ENCODE measurements at regions not wholly inside any gene's neighbourhood (a gene's known extent, or its start where the extent isn't known, plus 50 kb on each side); places are given as distances from the start of the nearest gene placed in this dataset.
A peak's percentile ranks its signal among the peaks of the same experiment; 100 is the strongest.

- TF ChIP-seq NFYB (CRISPR knock-in tag; IDR thresholded peaks at IDR 0.05) (0 out of 2 replicates have a peak, but pooled peaks have one; percentile 13), ZNF747 (CRISPR knock-in tag; IDR thresholded peaks at IDR 0.05; ENCODE audit: borderline replicate concordance) (peak; percentile 38; the same call in 1 of the 2 replicates), HNF4G (IDR thresholded peaks at IDR 0.05; ENCODE audit: borderline replicate concordance, low read depth, low read length) (peak; percentile 53; the same call in 1 of the 2 replicates), HNF4G (CRISPR knock-in tag; IDR thresholded peaks at IDR 0.05; ENCODE audit: borderline replicate concordance, low read depth) (no peak), ZFP91 (CRISPR knock-in tag; IDR thresholded peaks at IDR 0.05; ENCODE audit: borderline replicate concordance) (peak; percentile 21; the same call in 1 of the 2 replicates), FOSL1 (CRISPR knock-in tag; IDR thresholded peaks at IDR 0.05; ENCODE audit: borderline replicate concordance) (no peak), ZBTB34 (CRISPR knock-in tag; IDR thresholded peaks at IDR 0.05) (peak; percentile 59; the same call in 1 of the 2 replicates), ZNF326 (CRISPR knock-in tag; IDR thresholded peaks at IDR 0.05; ENCODE audit: borderline replicate concordance) (no peak), GABPB1 (CRISPR knock-in tag; IDR thresholded peaks at IDR 0.05) (peak; percentile 58; the same call in 1 of the 2 replicates), EP300 (IDR thresholded peaks at IDR 0.05; ENCODE audit: low read depth in 2 of 2, low read length in 2 of 2) (peak in 1 of 2 experiments; percentile 61; a peak in 3 of 4 replicates), EP300 (CRISPR knock-in tag; IDR thresholded peaks at IDR 0.05; ENCODE audit: borderline replicate concordance) (peak; percentile 69; the same call in 1 of the 2 replicates)
- TF ChIP-seq, protein P1, sequence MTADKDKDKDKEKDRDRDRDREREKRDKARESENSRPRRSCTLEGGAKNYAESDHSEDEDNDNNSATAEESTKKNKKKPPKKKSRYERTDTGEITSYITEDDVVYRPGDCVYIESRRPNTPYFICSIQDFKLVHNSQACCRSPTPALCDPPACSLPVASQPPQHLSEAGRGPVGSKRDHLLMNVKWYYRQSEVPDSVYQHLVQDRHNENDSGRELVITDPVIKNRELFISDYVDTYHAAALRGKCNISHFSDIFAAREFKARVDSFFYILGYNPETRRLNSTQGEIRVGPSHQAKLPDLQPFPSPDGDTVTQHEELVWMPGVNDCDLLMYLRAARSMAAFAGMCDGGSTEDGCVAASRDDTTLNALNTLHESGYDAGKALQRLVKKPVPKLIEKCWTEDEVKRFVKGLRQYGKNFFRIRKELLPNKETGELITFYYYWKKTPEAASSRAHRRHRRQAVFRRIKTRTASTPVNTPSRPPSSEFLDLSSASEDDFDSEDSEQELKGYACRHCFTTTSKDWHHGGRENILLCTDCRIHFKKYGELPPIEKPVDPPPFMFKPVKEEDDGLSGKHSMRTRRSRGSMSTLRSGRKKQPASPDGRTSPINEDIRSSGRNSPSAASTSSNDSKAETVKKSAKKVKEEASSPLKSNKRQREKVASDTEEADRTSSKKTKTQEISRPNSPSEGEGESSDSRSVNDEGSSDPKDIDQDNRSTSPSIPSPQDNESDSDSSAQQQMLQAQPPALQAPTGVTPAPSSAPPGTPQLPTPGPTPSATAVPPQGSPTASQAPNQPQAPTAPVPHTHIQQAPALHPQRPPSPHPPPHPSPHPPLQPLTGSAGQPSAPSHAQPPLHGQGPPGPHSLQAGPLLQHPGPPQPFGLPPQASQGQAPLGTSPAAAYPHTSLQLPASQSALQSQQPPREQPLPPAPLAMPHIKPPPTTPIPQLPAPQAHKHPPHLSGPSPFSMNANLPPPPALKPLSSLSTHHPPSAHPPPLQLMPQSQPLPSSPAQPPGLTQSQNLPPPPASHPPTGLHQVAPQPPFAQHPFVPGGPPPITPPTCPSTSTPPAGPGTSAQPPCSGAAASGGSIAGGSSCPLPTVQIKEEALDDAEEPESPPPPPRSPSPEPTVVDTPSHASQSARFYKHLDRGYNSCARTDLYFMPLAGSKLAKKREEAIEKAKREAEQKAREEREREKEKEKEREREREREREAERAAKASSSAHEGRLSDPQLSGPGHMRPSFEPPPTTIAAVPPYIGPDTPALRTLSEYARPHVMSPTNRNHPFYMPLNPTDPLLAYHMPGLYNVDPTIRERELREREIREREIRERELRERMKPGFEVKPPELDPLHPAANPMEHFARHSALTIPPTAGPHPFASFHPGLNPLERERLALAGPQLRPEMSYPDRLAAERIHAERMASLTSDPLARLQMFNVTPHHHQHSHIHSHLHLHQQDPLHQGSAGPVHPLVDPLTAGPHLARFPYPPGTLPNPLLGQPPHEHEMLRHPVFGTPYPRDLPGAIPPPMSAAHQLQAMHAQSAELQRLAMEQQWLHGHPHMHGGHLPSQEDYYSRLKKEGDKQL (CRISPR knock-in tag; IDR thresholded peaks at IDR 0.05; ENCODE audit: low read depth), result 0 out of 2 replicates have a peak, but pooled peaks have one; percentile 37
- TF ChIP-seq, protein P2, sequence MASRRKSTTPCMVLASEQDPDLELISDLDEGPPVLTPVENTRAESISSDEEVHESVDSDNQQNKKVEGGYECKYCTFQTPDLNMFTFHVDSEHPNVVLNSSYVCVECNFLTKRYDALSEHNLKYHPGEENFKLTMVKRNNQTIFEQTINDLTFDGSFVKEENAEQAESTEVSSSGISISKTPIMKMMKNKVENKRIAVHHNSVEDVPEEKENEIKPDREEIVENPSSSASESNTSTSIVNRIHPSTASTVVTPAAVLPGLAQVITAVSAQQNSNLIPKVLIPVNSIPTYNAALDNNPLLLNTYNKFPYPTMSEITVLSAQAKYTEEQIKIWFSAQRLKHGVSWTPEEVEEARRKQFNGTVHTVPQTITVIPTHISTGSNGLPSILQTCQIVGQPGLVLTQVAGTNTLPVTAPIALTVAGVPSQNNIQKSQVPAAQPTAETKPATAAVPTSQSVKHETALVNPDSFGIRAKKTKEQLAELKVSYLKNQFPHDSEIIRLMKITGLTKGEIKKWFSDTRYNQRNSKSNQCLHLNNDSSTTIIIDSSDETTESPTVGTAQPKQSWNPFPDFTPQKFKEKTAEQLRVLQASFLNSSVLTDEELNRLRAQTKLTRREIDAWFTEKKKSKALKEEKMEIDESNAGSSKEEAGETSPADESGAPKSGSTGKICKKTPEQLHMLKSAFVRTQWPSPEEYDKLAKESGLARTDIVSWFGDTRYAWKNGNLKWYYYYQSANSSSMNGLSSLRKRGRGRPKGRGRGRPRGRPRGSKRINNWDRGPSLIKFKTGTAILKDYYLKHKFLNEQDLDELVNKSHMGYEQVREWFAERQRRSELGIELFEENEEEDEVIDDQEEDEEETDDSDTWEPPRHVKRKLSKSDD (CRISPR knock-in tag; IDR thresholded peaks at IDR 0.05; ENCODE audit: low read depth), result 0 out of 2 replicates have a peak, but pooled peaks have one; percentile 31
These were observed 117.3 kb downstream of the GALR1 start (continued) for GRCh38 chr18:77366720-77367641.

Data from HepG2 (cell line).